ENCODE measurements at regions not wholly inside any gene's neighbourhood (a gene's known extent, or its start where the extent isn't known, plus 50 kb on each side); places are given as distances from the start of the nearest gene placed in this dataset.
A peak's percentile ranks its signal among the peaks of the same experiment; 100 is the strongest.

DNA sequence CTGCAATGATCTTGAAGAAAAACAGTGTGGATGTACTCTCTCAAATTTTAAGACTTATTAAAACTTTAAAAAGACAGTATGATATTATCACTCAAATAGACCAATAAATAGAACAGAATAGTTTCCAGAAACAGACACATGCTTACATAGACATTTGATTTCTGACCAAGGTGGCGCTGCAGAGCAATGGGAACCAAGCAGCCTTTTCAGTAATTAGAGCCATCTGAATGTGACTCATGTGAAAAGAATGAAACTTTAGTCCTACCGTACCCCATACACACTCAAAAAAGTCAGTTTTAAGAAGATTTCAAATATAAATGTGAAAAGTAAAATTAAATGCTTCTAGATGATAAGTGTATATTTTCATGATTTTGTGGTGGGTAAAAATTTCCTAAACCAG, 74.2 kb upstream of the MS4A8 start:
- H3K79me2 ChIP-seq (ENCODE audit: insufficient read depth) = no peaks in the 10 kb centered on the region
- H3K4me3 ChIP-seq (ENCODE audit: low read depth in 2 of 2, low read length in 1 of 2) = no peak overlapping the region
- POLR2A ChIA-PET = no interaction called here
- no peaks in the 10 kb centered on the region for H3K9me3 ChIP-seq
- 0% methylated on average over 2 of the region's 2 CpGs for WGBS (ENCODE audit: low lambda C conversion rate)
- H3F3A ChIP-seq (replicated peaks; ENCODE audit: insufficient read depth) = no peaks in the 10 kb centered on the region
- no peaks in the 10 kb centered on the region for H3K36me3 ChIP-seq (replicated peaks in 1 of 2; ENCODE audit: control insufficient read depth in 1 of 2, insufficient read depth in 2 of 2, low read length in 1 of 2)
- H4K20me1 ChIP-seq (ENCODE audit: insufficient read depth) = no peaks in the 10 kb centered on the region
- no peaks in the 10 kb centered on the region for H3K4me1 ChIP-seq (ENCODE audit: control insufficient read depth in 1 of 2, insufficient read depth in 2 of 2, low read depth in 1 of 2, low read length in 1 of 2)
- H3K27ac ChIP-seq (ENCODE audit: low read depth in 2 of 2, low read length in 1 of 2) = no peak overlapping the region
- DNase-seq = peak; percentile 14
- no peak overlapping the region for H3K9ac ChIP-seq
- H3K4me2 ChIP-seq = no peak overlapping the region
- no peaks in the 10 kb centered on the region for H3K27me3 ChIP-seq (ENCODE audit: insufficient read depth)
- CTCF ChIA-PET = no interaction called here
- H3K9me2 ChIP-seq = no peaks in the 10 kb centered on the region
- no peak overlapping the region for H2AFZ ChIP-seq (ENCODE audit: low read depth)
- TF ChIP-seq, protein P1, sequence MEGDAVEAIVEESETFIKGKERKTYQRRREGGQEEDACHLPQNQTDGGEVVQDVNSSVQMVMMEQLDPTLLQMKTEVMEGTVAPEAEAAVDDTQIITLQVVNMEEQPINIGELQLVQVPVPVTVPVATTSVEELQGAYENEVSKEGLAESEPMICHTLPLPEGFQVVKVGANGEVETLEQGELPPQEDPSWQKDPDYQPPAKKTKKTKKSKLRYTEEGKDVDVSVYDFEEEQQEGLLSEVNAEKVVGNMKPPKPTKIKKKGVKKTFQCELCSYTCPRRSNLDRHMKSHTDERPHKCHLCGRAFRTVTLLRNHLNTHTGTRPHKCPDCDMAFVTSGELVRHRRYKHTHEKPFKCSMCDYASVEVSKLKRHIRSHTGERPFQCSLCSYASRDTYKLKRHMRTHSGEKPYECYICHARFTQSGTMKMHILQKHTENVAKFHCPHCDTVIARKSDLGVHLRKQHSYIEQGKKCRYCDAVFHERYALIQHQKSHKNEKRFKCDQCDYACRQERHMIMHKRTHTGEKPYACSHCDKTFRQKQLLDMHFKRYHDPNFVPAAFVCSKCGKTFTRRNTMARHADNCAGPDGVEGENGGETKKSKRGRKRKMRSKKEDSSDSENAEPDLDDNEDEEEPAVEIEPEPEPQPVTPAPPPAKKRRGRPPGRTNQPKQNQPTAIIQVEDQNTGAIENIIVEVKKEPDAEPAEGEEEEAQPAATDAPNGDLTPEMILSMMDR (IDR thresholded peaks at IDR 0.05) = peak; percentile 66
- TF ChIP-seq FOSL2 (IDR thresholded peaks at IDR 0.05; ENCODE audit: borderline replicate concordance, low read depth) = peak; percentile 64; the same call in 1 of the 2 replicates
- TF ChIP-seq, protein P2, sequence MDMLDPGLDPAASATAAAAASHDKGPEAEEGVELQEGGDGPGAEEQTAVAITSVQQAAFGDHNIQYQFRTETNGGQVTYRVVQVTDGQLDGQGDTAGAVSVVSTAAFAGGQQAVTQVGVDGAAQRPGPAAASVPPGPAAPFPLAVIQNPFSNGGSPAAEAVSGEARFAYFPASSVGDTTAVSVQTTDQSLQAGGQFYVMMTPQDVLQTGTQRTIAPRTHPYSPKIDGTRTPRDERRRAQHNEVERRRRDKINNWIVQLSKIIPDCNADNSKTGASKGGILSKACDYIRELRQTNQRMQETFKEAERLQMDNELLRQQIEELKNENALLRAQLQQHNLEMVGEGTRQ (IDR thresholded peaks at IDR 0.05; ENCODE audit: borderline replicate concordance, low read depth, low read length) = no peak
- TF ChIP-seq JUND (IDR thresholded peaks at IDR 0.05) = peak; percentile 62
- TF ChIP-seq, protein P3, sequence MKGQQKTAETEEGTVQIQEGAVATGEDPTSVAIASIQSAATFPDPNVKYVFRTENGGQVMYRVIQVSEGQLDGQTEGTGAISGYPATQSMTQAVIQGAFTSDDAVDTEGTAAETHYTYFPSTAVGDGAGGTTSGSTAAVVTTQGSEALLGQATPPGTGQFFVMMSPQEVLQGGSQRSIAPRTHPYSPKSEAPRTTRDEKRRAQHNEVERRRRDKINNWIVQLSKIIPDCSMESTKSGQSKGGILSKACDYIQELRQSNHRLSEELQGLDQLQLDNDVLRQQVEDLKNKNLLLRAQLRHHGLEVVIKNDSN (IDR thresholded peaks at IDR 0.05; ENCODE audit: borderline replicate concordance, low read depth) = no peak
- peak; percentile 78 for TF ChIP-seq TCF12 (IDR thresholded peaks at IDR 0.05)

DNA sequence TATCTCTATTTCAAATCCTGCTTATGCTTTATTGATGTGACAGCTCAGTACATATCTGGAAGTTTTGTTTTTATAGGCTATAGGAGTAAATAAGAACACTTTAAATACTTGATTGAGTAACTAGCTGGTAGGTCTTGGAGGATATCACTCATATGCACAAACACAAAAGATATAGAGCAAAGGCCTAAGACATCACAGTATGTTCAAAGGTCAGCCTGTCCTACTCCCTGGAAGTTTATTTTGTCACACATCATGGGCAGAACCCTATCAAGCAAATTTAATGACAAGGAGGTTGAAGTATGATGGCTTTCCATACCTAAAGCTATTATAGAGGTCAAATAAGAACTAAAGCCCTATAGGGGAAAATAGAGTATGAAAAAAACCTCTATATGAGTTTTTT, 70.0 kb upstream of the MS4A8 start:
- no peak for DNase-seq
- no peaks in the 10 kb centered on the region for H3K79me2 ChIP-seq (ENCODE audit: insufficient read depth)
- ChIA-PET POLR2A (no interaction called here), CTCF (interaction anchor here (1.8 kb wide), 1 partner anchor 266 kb away, joined by 5 read pairs; no protein-coding TSS in a partner anchor)
- no peak overlapping the region for H2AFZ ChIP-seq (ENCODE audit: low read depth)
- H3F3A ChIP-seq (replicated peaks; ENCODE audit: insufficient read depth) = no peaks in the 10 kb centered on the region
- H3K27ac ChIP-seq (ENCODE audit: low read depth in 2 of 2, low read length in 1 of 2) = no peak overlapping the region
- no peaks in the 10 kb centered on the region for H3K9me2 ChIP-seq
- no peaks in the 10 kb centered on the region for H3K9me3 ChIP-seq
- H3K36me3 ChIP-seq (replicated peaks in 1 of 2; ENCODE audit: control insufficient read depth in 1 of 2, insufficient read depth in 2 of 2, low read length in 1 of 2) = no peaks in the 10 kb centered on the region
- no peak overlapping the region for H3K4me2 ChIP-seq
- no peaks in the 10 kb centered on the region for H3K27me3 ChIP-seq (ENCODE audit: insufficient read depth)
- H3K9ac ChIP-seq = no peak overlapping the region
- H4K20me1 ChIP-seq (ENCODE audit: insufficient read depth) = no peaks in the 10 kb centered on the region
- no peaks in the 10 kb centered on the region for H3K4me1 ChIP-seq (ENCODE audit: control insufficient read depth in 1 of 2, insufficient read depth in 2 of 2, low read depth in 1 of 2, low read length in 1 of 2)
- no peak overlapping the region for H3K4me3 ChIP-seq (ENCODE audit: low read depth in 2 of 2, low read length in 1 of 2)
- TF ChIP-seq POLR2AphosphoS5 (IDR thresholded peaks at IDR 0.05; ENCODE audit: low read depth, low read length) = no peak
- no peak for TF ChIP-seq NFIC (IDR thresholded peaks at IDR 0.05; ENCODE audit: borderline replicate concordance)
- TF ChIP-seq, protein P3 (IDR thresholded peaks at IDR 0.05; ENCODE audit: borderline replicate concordance, low read depth) = no peak
- TF ChIP-seq, protein P1 (IDR thresholded peaks at IDR 0.05) = no peak
- TF ChIP-seq, protein P2 (IDR thresholded peaks at IDR 0.05; ENCODE audit: borderline replicate concordance, low read depth, low read length) = no peak
- TF ChIP-seq, protein P4, sequence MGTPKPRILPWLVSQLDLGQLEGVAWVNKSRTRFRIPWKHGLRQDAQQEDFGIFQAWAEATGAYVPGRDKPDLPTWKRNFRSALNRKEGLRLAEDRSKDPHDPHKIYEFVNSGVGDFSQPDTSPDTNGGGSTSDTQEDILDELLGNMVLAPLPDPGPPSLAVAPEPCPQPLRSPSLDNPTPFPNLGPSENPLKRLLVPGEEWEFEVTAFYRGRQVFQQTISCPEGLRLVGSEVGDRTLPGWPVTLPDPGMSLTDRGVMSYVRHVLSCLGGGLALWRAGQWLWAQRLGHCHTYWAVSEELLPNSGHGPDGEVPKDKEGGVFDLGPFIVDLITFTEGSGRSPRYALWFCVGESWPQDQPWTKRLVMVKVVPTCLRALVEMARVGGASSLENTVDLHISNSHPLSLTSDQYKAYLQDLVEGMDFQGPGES (IDR thresholded peaks at IDR 0.05; ENCODE audit: low read depth, low read length) = no peak
- no peak for TF ChIP-seq MEF2A (IDR thresholded peaks at IDR 0.05; ENCODE audit: borderline replicate concordance, low read depth)
- TF ChIP-seq ELF1 (IDR thresholded peaks at IDR 0.05) = no peak
- TF ChIP-seq, protein P5, sequence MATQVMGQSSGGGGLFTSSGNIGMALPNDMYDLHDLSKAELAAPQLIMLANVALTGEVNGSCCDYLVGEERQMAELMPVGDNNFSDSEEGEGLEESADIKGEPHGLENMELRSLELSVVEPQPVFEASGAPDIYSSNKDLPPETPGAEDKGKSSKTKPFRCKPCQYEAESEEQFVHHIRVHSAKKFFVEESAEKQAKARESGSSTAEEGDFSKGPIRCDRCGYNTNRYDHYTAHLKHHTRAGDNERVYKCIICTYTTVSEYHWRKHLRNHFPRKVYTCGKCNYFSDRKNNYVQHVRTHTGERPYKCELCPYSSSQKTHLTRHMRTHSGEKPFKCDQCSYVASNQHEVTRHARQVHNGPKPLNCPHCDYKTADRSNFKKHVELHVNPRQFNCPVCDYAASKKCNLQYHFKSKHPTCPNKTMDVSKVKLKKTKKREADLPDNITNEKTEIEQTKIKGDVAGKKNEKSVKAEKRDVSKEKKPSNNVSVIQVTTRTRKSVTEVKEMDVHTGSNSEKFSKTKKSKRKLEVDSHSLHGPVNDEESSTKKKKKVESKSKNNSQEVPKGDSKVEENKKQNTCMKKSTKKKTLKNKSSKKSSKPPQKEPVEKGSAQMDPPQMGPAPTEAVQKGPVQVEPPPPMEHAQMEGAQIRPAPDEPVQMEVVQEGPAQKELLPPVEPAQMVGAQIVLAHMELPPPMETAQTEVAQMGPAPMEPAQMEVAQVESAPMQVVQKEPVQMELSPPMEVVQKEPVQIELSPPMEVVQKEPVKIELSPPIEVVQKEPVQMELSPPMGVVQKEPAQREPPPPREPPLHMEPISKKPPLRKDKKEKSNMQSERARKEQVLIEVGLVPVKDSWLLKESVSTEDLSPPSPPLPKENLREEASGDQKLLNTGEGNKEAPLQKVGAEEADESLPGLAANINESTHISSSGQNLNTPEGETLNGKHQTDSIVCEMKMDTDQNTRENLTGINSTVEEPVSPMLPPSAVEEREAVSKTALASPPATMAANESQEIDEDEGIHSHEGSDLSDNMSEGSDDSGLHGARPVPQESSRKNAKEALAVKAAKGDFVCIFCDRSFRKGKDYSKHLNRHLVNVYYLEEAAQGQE (IDR thresholded peaks at IDR 0.05; ENCODE audit: low read depth, low read length) = no peak
- TF ChIP-seq TAF1 (IDR thresholded peaks at IDR 0.05; ENCODE audit: borderline replicate concordance, low read depth, low read length) = no peak
- no peak for TF ChIP-seq NRF1 (IDR thresholded peaks at IDR 0.05; ENCODE audit: low read depth, low read length)
- no peak for TF ChIP-seq JUND (IDR thresholded peaks at IDR 0.05)

Measured in SK-N-SH (cell line).